Osteocyte (in vitro differentiated cells): ENCODE measurements at regions not wholly inside any gene's neighbourhood (a gene's known extent, or its start where the extent isn't known, plus 50 kb on each side); places are given as distances from the start of the nearest gene placed in this dataset.
"Not testable (repeated sequence)": the region's sequence is repeated elsewhere in the genome, so short reads cannot be mapped to it uniquely, and the experiment has no call there.

Source experiments
- DNase-seq: peaks from one replicate; pipeline ENCODE4 v3.0.0; 2021; ENCODE audit warnings: mixed read lengths; ENCODE audit not compliant: unreplicated experiment; ENCODE audit errors: extremely low spot score
- H3K27ac Mint-ChIP-seq: one replicate; pipeline ENCODE4 v1.8.0; 2021; ENCODE audit warnings: mild to moderate bottlenecking, mixed read lengths; ENCODE audit not compliant: unreplicated experiment
- H3K27me3 Mint-ChIP-seq: one replicate; pipeline ENCODE4 v1.8.0; 2021; ENCODE audit warnings: mixed read lengths; ENCODE audit not compliant: unreplicated experiment
- H3K36me3 Mint-ChIP-seq: one replicate; pipeline ENCODE4 v1.8.0; 2021; ENCODE audit warnings: mixed read lengths; ENCODE audit not compliant: unreplicated experiment
- H3K4me1 Mint-ChIP-seq: one replicate; pipeline ENCODE4 v1.8.0; 2021; ENCODE audit warnings: mixed read lengths; ENCODE audit not compliant: unreplicated experiment
- H3K4me3 Mint-ChIP-seq: one replicate; pipeline ENCODE4 v1.8.0; 2021; ENCODE audit warnings: mild to moderate bottlenecking, moderate library complexity, mixed read lengths; ENCODE audit not compliant: unreplicated experiment
- H3K9me3 Mint-ChIP-seq: one replicate; pipeline ENCODE4 v1.8.0; 2021; ENCODE audit warnings: mixed read lengths; ENCODE audit not compliant: unreplicated experiment
- TF ChIP-seq, protein P1 (sequence below): fragments of 200-600 bp; sonication (generic); IDR thresholded peaks from 2 replicates; pipeline ENCODE4 v1.5.0; 2021; ENCODE audit warnings: antibody characterized with exemption, mild to moderate bottlenecking, moderate library complexity

DNA sequence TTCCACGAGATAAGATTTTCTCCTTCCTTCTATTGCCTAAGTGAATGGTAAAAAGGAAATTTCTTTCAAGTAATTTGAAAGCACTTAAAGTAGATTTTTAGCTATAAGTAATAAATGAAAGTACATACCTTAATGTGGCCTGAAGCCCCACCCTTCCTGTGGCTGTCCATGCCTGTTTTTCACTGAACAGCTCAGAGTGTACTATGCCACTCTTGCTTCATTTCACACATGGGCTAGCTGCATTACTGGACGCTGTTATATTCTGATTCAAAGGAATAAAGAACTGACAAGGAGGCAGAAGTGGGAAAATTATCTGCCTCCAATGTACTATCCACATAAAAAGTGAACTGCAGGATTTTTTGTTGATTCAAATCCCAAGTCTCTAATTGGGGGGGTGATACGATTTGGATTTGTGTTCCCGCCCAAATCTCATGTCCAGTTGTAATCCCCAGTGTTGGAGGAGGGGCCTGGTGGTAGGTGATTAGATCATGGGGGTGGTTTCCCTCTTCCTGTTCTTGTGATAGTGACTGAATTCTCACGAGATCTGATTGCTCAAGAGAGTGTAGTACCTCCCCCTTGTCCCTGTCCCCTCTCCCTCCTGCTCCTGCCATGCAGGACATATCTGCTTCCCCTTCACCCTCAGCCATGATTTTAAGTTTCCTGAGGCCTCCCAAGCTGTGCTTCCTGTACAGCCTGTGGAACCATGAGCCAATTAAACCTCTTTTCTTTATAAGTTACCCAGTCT lies 154.7 kb upstream of the SGCG start:
- DNase-seq = no peak
- Mint-ChIP-seq H3K4me1 (no peaks in the 10 kb centered on the region), H3K27me3 (peaks cover 5% of the 10 kb centered on the region), H3K9me3 (no peaks in the 10 kb centered on the region), H3K36me3 (no peaks in the 10 kb centered on the region), H3K27ac (no peak overlapping the region), H3K4me3 (no peak overlapping the region)
- TF ChIP-seq, protein P1, sequence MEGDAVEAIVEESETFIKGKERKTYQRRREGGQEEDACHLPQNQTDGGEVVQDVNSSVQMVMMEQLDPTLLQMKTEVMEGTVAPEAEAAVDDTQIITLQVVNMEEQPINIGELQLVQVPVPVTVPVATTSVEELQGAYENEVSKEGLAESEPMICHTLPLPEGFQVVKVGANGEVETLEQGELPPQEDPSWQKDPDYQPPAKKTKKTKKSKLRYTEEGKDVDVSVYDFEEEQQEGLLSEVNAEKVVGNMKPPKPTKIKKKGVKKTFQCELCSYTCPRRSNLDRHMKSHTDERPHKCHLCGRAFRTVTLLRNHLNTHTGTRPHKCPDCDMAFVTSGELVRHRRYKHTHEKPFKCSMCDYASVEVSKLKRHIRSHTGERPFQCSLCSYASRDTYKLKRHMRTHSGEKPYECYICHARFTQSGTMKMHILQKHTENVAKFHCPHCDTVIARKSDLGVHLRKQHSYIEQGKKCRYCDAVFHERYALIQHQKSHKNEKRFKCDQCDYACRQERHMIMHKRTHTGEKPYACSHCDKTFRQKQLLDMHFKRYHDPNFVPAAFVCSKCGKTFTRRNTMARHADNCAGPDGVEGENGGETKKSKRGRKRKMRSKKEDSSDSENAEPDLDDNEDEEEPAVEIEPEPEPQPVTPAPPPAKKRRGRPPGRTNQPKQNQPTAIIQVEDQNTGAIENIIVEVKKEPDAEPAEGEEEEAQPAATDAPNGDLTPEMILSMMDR = no peak

DNA sequence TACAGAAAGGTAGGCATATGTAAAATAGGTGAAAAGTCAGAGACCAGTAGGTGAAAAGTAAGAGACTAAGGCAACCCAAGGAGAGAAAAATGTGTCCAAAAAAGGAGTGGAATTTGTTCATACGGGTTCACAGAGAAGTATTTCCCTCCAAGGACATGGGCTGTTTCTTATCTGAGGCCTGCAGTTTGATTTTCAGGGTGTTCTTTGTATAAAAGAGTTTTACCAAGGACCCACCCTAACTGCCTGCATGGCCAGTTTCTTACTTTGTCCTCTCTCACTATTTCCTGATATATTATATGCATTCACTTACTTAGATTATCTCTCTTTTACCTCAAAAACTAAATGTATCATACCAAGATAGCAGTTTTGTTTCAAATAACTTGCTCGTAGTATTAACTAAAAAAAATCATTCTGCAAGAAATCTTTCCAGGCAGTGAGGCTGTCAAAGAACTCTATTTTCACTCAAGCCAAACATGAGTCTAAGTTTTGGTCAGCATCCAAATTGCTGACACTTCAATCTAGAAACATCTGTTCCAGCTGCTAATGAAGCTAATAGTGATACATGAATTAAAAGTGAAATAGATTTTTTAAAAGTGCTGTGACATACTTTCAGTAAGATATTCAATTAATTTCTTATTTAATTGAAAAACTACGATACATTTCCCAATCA lies 141.4 kb upstream of the SGCG start:
- no peak for DNase-seq
- TF ChIP-seq, protein P1 = no peak
- Mint-ChIP-seq H3K27me3 (no peaks in the 10 kb centered on the region), H3K4me3 (no peak overlapping the region), H3K36me3 (no peaks in the 10 kb centered on the region), H3K9me3 (no peaks in the 10 kb centered on the region), H3K4me1 (no peaks in the 10 kb centered on the region), H3K27ac (no peak overlapping the region)

DNA sequence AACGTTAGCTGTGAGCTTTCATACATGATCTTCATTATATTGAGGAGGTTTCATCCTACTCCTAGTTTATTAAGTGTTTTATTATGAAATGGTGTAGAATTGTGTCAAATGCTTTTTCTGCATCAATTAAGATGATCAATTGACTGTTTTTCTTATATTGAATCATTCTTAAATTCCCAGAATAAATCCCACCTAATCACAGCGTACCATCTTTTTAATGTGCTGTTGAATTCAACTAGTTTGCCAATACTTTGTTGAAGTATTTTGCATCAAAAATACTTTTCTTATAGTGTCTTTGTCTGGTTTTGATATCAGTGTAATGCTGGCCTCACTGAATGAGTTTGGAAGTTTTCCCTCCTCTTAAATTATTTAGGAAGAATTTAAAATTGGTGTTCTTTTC lies 138.6 kb upstream of the SGCG start:
- Mint-ChIP-seq H3K4me1 (no peaks in the 10 kb centered on the region), H3K27me3 (no peaks in the 10 kb centered on the region), H3K4me3 (no peak overlapping the region), H3K9me3 (no peaks in the 10 kb centered on the region), H3K27ac (no peak overlapping the region), H3K36me3 (no peaks in the 10 kb centered on the region)
- TF ChIP-seq, protein P1 = no peak
- DNase-seq = no peak

DNA sequence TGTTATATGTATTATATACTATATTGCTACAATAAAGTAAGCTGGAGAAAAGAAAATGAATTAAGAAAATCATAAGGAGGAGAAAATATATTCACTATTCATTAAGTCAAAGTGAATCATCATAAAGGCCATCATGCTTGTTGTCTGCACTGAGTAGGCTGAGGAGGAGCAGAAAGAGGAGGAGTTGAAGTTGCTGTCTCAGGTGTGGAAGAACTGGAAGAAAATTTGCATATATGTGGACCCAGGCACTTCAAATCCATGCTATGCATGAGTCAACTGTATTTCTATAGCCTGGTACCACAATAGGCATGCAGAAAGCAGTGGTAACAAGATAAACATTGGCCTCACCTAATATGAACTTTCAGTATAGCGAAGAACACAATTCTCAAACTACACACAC lies 135.9 kb upstream of the SGCG start:
- TF ChIP-seq, protein P1 = no peak
- no peak for DNase-seq
- Mint-ChIP-seq H3K27me3 (no peaks in the 10 kb centered on the region), H3K4me1 (no peaks in the 10 kb centered on the region), H3K9me3 (no peaks in the 10 kb centered on the region), H3K4me3 (no peak overlapping the region), H3K27ac (no peak overlapping the region), H3K36me3 (no peaks in the 10 kb centered on the region)

DNA sequence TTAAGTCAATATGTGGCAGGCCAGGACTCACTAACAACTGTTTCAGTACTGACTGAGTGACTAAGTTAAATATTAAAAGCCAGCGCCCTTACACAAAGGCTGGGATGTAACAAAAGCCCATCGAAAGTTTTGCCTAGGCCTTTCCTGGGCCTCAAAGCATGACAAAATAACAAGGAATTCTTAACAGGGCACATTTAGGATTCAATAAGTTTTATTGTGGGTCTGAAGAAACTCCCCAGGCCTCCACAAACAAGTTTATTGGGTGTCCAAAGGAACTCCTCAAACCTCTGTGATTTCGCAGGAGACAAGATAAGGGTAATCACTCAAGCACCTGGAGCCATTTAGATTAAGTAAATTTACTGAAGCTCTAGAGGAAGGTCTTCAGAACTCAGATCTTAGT lies 130.7 kb upstream of the SGCG start:
- H3K9me3 Mint-ChIP-seq = no peaks in the 10 kb centered on the region
- no peaks in the 10 kb centered on the region for H3K36me3 Mint-ChIP-seq
- no peak for DNase-seq
- H3K4me3 Mint-ChIP-seq = no peak overlapping the region
- no peaks in the 10 kb centered on the region for H3K27me3 Mint-ChIP-seq
- TF ChIP-seq, protein P1 = no peak
- H3K27ac Mint-ChIP-seq = no peak overlapping the region
- H3K4me1 Mint-ChIP-seq = no peaks in the 10 kb centered on the region

DNA sequence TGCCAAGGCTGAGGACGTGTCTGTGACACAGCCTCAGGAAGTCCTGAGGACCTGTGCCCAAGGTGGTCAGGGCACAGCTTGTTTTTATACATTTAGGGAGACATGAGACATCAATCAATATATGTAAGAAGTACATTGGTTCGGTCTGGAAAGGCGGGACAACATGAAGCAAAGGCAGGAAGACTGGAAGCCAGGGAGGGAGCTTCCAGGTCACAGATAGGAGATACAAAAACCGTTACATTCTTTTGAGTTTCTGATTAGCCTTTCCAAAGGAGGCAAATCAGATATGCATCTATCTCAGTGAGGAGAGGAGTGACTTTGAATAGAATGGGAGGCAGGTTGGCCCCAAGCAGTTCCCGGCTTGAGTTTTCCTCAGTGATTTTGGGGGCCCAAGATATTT lies 127.1 kb upstream of the SGCG start:
- not testable (repeated sequence) for H3K4me1 Mint-ChIP-seq, H3K4me3 Mint-ChIP-seq, H3K27ac Mint-ChIP-seq, H3K36me3 Mint-ChIP-seq, H3K27me3 Mint-ChIP-seq, H3K9me3 Mint-ChIP-seq, DNase-seq
